ENCODE measurements at regions not wholly inside any gene's neighbourhood (a gene's known extent, or its start where the extent isn't known, plus 50 kb on each side); places are given as distances from the start of the nearest gene placed in this dataset.
"Not testable (repeated sequence)": the region's sequence is repeated elsewhere in the genome, so short reads cannot be mapped to it uniquely, and the experiment has no call there.

DNA sequence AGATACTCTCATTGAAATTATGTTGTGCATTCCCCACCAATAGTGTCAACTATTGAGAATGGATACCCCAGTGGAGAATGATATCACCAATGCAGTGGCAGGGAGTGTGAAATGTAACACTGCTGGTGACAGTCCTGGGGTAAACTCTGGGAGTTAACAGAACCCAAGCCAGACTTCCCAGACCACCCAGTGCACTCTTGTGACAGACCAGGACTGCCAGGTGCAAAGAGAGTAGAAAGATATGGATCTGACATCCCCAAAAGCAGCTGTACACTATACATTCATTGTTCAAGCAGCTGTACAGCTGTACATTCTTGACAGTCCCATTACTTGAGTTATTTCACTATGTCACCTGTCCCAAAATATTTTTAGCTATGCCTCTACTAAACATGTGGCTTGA is 886.6 kb downstream of the DIAPH3 start:
- ATAC-seq = no peak
- TF ChIP-seq, protein P1, sequence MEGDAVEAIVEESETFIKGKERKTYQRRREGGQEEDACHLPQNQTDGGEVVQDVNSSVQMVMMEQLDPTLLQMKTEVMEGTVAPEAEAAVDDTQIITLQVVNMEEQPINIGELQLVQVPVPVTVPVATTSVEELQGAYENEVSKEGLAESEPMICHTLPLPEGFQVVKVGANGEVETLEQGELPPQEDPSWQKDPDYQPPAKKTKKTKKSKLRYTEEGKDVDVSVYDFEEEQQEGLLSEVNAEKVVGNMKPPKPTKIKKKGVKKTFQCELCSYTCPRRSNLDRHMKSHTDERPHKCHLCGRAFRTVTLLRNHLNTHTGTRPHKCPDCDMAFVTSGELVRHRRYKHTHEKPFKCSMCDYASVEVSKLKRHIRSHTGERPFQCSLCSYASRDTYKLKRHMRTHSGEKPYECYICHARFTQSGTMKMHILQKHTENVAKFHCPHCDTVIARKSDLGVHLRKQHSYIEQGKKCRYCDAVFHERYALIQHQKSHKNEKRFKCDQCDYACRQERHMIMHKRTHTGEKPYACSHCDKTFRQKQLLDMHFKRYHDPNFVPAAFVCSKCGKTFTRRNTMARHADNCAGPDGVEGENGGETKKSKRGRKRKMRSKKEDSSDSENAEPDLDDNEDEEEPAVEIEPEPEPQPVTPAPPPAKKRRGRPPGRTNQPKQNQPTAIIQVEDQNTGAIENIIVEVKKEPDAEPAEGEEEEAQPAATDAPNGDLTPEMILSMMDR (IDR thresholded peaks at IDR 0.05) = no peak
- intact Hi-C loops (cut with DNase I) = no loop called here
- Histone ChIP-seq H3K4me3 (no peak overlapping the region), H3K4me1 (peaks cover 3% of the 10 kb centered on the region), H3K27me3 (ENCODE audit: low read depth) (no peaks in the 10 kb centered on the region), H3K27ac (no peak overlapping the region), H3K36me3 (no peaks in the 10 kb centered on the region), H3K9me3 (no peaks in the 10 kb centered on the region)
- DNase-seq = no peak

DNA sequence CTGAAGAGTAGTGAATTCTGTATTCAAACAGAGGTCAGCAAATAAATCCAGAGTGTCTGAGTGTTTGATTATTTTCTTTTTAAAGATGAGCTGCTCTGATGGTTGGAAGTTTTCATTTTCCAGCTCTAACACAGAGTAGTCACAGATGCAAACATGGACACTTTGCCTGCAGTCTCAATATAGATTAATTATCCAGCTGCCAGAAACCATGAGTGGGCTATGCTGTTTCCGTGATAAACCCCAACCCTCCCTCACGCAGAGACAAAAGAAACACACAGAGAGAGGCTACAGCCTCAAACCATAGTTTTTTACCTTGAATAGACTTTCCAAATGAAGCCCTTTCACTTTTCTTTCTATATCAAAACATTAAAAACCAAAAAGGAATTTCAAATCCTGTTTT is 884.7 kb downstream of the DIAPH3 start:
- Histone ChIP-seq H3K27me3 (ENCODE audit: low read depth) (no peaks in the 10 kb centered on the region), H3K9me3 (no peaks in the 10 kb centered on the region), H3K36me3 (no peaks in the 10 kb centered on the region), H3K4me3 (no peak overlapping the region), H3K27ac (no peak overlapping the region), H3K4me1 (peaks cover 3% of the 10 kb centered on the region)
- DNase-seq (no peak), ATAC-seq (no peak)
- TF ChIP-seq, protein P1 (IDR thresholded peaks at IDR 0.05) = no peak
- intact Hi-C loops (cut with DNase I) = no loop called here

DNA sequence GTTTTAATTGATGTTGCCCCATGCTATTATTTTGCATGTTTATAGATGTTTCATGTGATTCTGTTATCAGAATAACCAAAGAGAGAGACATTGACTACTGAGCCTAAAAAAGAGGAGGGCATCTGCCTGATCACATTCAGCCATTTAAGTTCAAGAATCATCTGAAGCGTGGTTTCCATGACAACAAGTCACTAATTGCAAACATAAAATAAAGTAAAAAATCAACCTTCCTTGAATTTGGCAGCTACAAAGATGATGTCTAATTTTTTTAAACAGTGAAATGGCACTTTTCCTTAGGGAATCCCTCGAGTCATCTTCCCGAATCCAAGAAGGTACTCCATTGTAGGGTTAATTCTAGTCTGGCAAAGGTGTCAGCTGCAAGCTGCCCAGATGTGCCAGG is 884.2 kb downstream of the DIAPH3 start:
- Histone ChIP-seq H3K4me3 (no peak overlapping the region), H3K9me3 (no peaks in the 10 kb centered on the region), H3K36me3 (no peaks in the 10 kb centered on the region), H3K4me1 (peaks cover 3% of the 10 kb centered on the region), H3K27me3 (ENCODE audit: low read depth) (no peaks in the 10 kb centered on the region), H3K27ac (no peak overlapping the region)
- TF ChIP-seq, protein P1 (IDR thresholded peaks at IDR 0.05) = no peak
- DNase-seq (no peak), ATAC-seq (no peak)
- intact Hi-C loops (cut with DNase I) = no loop called here

DNA sequence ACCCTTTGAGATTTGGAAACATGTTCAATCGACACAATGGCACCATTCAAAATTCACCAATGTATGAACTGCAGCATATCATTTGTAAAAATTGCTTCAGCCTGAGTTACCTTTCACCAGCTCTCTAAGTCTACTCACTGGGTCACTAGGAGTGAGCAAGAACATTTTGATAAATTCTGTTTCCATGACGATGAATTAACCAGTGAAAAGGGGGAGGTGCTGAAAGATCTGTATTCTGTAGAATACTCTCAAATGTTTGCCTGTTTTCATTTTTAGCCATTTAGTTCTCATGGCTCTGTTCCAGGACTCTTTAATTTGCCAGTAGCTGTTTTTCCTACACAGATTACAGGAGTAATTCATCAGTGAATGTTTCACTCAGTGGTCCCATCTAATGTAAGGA is 883.4 kb downstream of the DIAPH3 start:
- H3K27me3 ChIP-seq (ENCODE audit: low read depth) = no peaks in the 10 kb centered on the region
- no peak overlapping the region for H3K27ac ChIP-seq
- ATAC-seq (no peak), DNase-seq (no peak)
- peaks cover 3% of the 10 kb centered on the region for H3K4me1 ChIP-seq
- no peak overlapping the region for H3K4me3 ChIP-seq
- no peaks in the 10 kb centered on the region for H3K36me3 ChIP-seq
- intact Hi-C loops (cut with DNase I) = no loop called here
- no peaks in the 10 kb centered on the region for H3K9me3 ChIP-seq
- TF ChIP-seq, protein P1 (IDR thresholded peaks at IDR 0.05) = no peak

DNA sequence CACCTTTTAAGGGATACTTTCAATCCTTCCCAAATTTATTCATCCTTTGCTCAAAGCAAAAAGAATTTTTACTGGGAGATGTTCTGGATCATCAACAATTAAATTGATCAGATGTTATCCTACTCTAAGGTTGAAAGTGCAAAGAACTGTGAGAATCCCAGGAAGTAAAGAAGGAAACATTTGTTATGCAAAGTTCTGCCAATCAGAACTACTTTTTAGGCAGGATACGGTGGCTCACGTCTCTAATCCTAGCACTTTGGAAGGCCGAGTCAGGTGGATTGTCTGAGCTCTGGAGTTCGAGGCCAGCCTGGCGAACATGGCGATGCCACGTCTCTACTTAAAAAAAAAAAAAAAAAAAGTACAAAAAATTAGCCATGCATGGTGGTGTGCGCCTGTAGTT is 882.3 kb downstream of the DIAPH3 start:
- no peaks in the 10 kb centered on the region for H3K9me3 ChIP-seq
- DNase-seq = no peak
- no peak for ATAC-seq
- no peaks in the 10 kb centered on the region for H3K36me3 ChIP-seq
- H3K4me1 ChIP-seq = peaks cover 3% of the 10 kb centered on the region
- TF ChIP-seq, protein P1 (IDR thresholded peaks at IDR 0.05) = no peak
- intact Hi-C loops (cut with DNase I) = no loop called here
- H3K27ac ChIP-seq = no peak overlapping the region
- H3K27me3 ChIP-seq (ENCODE audit: low read depth) = no peaks in the 10 kb centered on the region
- H3K4me3 ChIP-seq = no peak overlapping the region

DNA sequence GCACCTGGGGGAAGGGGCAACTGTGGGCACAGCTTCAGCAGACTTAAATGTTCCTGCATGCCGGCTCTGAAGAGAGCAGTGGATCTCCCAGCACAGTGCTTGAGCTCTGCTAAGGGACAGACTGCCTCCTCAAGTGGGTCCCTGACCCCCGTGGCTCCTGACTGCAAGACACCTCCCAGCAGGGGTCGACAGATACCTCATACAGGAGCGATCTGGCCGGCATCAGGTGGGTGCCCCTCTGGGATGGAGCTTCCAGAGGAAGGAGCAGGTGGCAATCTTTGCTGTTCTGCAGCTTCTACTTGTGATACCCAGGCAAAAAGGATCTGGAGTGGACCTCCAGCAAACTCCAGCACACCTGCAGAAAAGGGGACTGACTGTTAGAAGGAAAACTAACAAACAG is 871.5 kb downstream of the DIAPH3 start:
- H3K36me3 ChIP-seq; H3K4me1 ChIP-seq; H3K4me3 ChIP-seq; DNase-seq; H3K27me3 ChIP-seq (ENCODE audit: low read depth); H3K9me3 ChIP-seq; intact Hi-C loops (cut with DNase I); ATAC-seq; H3K27ac ChIP-seq: not testable (repeated sequence)
